PC-3 (cell line): ENCODE measurements at regions not wholly inside any gene's neighbourhood (a gene's known extent, or its start where the extent isn't known, plus 50 kb on each side); places are given as distances from the start of the nearest gene placed in this dataset.

Experiments used
- EZH2 ChIP-seq: fragments of 300-600 bp; sonication (generic); IDR thresholded peaks from one replicate; pipeline ENCODE4 v1.6.1; 2017; ENCODE audit warnings: antibody characterized with exemption, mild to moderate bottlenecking, low read length; ENCODE audit not compliant: unreplicated experiment
- EZH2phosphoT487 ChIP-seq: fragments of 300-600 bp; sonication (generic); IDR thresholded peaks from 2 replicates; pipeline ENCODE4 v1.6.1; 2018; ENCODE audit warnings: mild to moderate bottlenecking, antibody characterized with exemption, low read length, borderline replicate concordance
- TF ChIP-seq, protein P1 (sequence below): fragments of 300-600 bp; sonication (generic); conservative IDR thresholded peaks from 2 replicates; pipeline ENCODE4 v1.5.1; 2017; ENCODE audit warnings: antibody characterized with exemption, low read depth, mild to moderate bottlenecking, low read length

GRCh38 chr1:63073309-63074306, 248.8 kb upstream of the FOXD3 start:
- no peak for TF ChIP-seq EZH2
- TF ChIP-seq, protein P1, sequence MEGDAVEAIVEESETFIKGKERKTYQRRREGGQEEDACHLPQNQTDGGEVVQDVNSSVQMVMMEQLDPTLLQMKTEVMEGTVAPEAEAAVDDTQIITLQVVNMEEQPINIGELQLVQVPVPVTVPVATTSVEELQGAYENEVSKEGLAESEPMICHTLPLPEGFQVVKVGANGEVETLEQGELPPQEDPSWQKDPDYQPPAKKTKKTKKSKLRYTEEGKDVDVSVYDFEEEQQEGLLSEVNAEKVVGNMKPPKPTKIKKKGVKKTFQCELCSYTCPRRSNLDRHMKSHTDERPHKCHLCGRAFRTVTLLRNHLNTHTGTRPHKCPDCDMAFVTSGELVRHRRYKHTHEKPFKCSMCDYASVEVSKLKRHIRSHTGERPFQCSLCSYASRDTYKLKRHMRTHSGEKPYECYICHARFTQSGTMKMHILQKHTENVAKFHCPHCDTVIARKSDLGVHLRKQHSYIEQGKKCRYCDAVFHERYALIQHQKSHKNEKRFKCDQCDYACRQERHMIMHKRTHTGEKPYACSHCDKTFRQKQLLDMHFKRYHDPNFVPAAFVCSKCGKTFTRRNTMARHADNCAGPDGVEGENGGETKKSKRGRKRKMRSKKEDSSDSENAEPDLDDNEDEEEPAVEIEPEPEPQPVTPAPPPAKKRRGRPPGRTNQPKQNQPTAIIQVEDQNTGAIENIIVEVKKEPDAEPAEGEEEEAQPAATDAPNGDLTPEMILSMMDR = no peak
- no peak for TF ChIP-seq EZH2phosphoT487
